H9 (cell line): ENCODE measurements at regions not wholly inside any gene's neighbourhood (a gene's known extent, or its start where the extent isn't known, plus 50 kb on each side); places are given as distances from the start of the nearest gene placed in this dataset.

Experiments
- DNase-seq: peaks from one replicate; pipeline ENCODE4 v3.0.0-alpha.2; 2017
- H2AFZ ChIP-seq: one replicate; pipeline ENCODE4 v1.6.1; 2013; ENCODE audit warnings: mild to moderate bottlenecking, low read length, control low read depth, moderate library complexity
- H2AK5ac ChIP-seq: 2 replicates; pipeline ENCODE4 v1.6.1; 2013; ENCODE audit warnings: low read length, control low read depth, mixed read lengths; ENCODE audit not compliant: insufficient read length
- H2BK120ac ChIP-seq: one replicate; pipeline ENCODE4 v1.6.1; 2013; ENCODE audit warnings: low read depth, mild to moderate bottlenecking, low read length, control low read depth, inconsistent platforms; ENCODE audit not compliant: poor library complexity, severe bottlenecking
- H2BK12ac ChIP-seq: 2 replicates; pipeline ENCODE4 v1.6.1; 2013; ENCODE audit warnings: low read length, control low read depth, mixed read lengths, low read depth; ENCODE audit not compliant: insufficient read length
- H2BK15ac ChIP-seq: 2 replicates; pipeline ENCODE4 v1.6.1; 2013; ENCODE audit warnings: low read depth, low read length, control low read depth
- H2BK20ac ChIP-seq: one replicate; pipeline ENCODE4 v1.6.1; 2013; ENCODE audit warnings: low read depth, mild to moderate bottlenecking, low read length, control low read depth, inconsistent platforms; ENCODE audit not compliant: poor library complexity, severe bottlenecking
- H2BK5ac ChIP-seq: 2 replicates; pipeline ENCODE4 v1.6.1; 2013; ENCODE audit warnings: low read length, control low read depth, mixed read lengths; ENCODE audit not compliant: insufficient read length
- H3K14ac ChIP-seq: 2 replicates; pipeline ENCODE4 v1.6.1; 2013; ENCODE audit warnings: low read length, control low read depth; ENCODE audit not compliant: insufficient read depth
- H3K18ac ChIP-seq: 2 replicates; pipeline ENCODE4 v1.6.1; 2013; ENCODE audit warnings: low read depth, mild to moderate bottlenecking, mixed read lengths, low read length, control low read depth; ENCODE audit not compliant: insufficient read length
- H3K23ac ChIP-seq: 2 replicates; pipeline ENCODE4 v1.6.1; 2013; ENCODE audit warnings: low read length, control low read depth, mixed read lengths, low read depth; ENCODE audit not compliant: insufficient read length
- H3K23me2 ChIP-seq: 2 replicates; pipeline ENCODE4 v1.6.1; 2013; ENCODE audit warnings: low read depth, mild to moderate bottlenecking, mixed read lengths, low read length, control low read depth; ENCODE audit not compliant: insufficient read length, poor library complexity, severe bottlenecking
- H3K27ac ChIP-seq: 2 replicates; pipeline ENCODE4 v1.5.1; 2013; ENCODE audit warnings: low read length, control low read depth, mixed read lengths, low read depth; ENCODE audit not compliant: insufficient read length
- H3K27me3 ChIP-seq: 2 replicates; pipeline ENCODE4 v1.6.1; 2013; ENCODE audit warnings: low read length, control low read depth, inconsistent platforms; ENCODE audit not compliant: insufficient read depth
- H3K4ac ChIP-seq: 2 replicates; pipeline ENCODE4 v1.6.1; 2013; ENCODE audit warnings: low read depth, mild to moderate bottlenecking, control low read depth, inconsistent platforms, low read length, moderate library complexity
- H3K4me1 ChIP-seq: 2 replicates; pipeline ENCODE4 v1.6.1; 2013; ENCODE audit warnings: low read length, control low read depth, inconsistent platforms; ENCODE audit not compliant: insufficient read depth
- H3K4me2 ChIP-seq: 2 replicates; pipeline ENCODE4 v1.6.1; 2013; ENCODE audit warnings: low read length, control low read depth, mixed read lengths; ENCODE audit not compliant: insufficient read length, insufficient read depth
- H3K56ac ChIP-seq: 2 replicates; pipeline ENCODE4 v1.6.1; 2013; ENCODE audit warnings: low read depth, mild to moderate bottlenecking, mixed read lengths, low read length, control low read depth; ENCODE audit not compliant: insufficient read length
- H3K79me1 ChIP-seq: 2 replicates; pipeline ENCODE4 v1.6.1; 2013; ENCODE audit warnings: low read depth, mild to moderate bottlenecking, moderate library complexity, low read length, control low read depth, inconsistent platforms; ENCODE audit not compliant: insufficient read depth, poor library complexity, severe bottlenecking
- H3K79me2 ChIP-seq: 2 replicates; pipeline ENCODE4 v1.6.1; 2013; ENCODE audit warnings: low read length, control low read depth, inconsistent platforms; ENCODE audit not compliant: insufficient read depth
- H3K9ac ChIP-seq: 2 replicates; pipeline ENCODE4 v1.6.1; 2013; ENCODE audit warnings: low read length, control low read depth, mixed read lengths; ENCODE audit not compliant: insufficient read length; ENCODE audit errors: extremely low read depth
- H3K9me3 ChIP-seq: one replicate; pipeline ENCODE4 v1.6.1; 2013; ENCODE audit warnings: low read depth, low read length, inconsistent platforms; ENCODE audit not compliant: control insufficient read depth
- H3T11ph ChIP-seq: one replicate; pipeline ENCODE4 v1.6.1; 2013; ENCODE audit warnings: mild to moderate bottlenecking, low read length, control low read depth, inconsistent platforms
- H4K20me1 ChIP-seq: one replicate; pipeline ENCODE4 v1.6.1; 2013; ENCODE audit not compliant: control insufficient read depth, insufficient read length, insufficient read depth
- H4K5ac ChIP-seq: 2 replicates; pipeline ENCODE4 v1.6.1; 2013; ENCODE audit warnings: low read depth, mild to moderate bottlenecking, mixed read lengths, low read length, control low read depth; ENCODE audit not compliant: insufficient read length
- H4K8ac ChIP-seq: replicated peaks from 2 replicates; pipeline ENCODE4 v1.6.1; 2013; ENCODE audit warnings: low read length, control low read depth, mixed read lengths, low read depth; ENCODE audit not compliant: insufficient read length
- H4K91ac ChIP-seq: 2 replicates; pipeline ENCODE4 v1.6.1; 2013; ENCODE audit warnings: low read depth, mild to moderate bottlenecking, moderate library complexity, mixed read lengths, low read length, control low read depth; ENCODE audit not compliant: insufficient read length
- H3K27ac Mint-ChIP-seq, 3 experiments: 2 replicates in 2 of 3; 3 replicates in 1 of 3; pipeline ENCODE4 v1.8.0; 2020 to 2021; ENCODE audit warnings: mixed read lengths in 3 of 3, mild to moderate bottlenecking in 1 of 3, moderate library complexity in 1 of 3
- H3K27me3 Mint-ChIP-seq: 2 replicates; pipeline ENCODE4 v1.8.0; 2021; ENCODE audit warnings: low read depth, mild to moderate bottlenecking, moderate library complexity, mixed read lengths
- H3K36me3 Mint-ChIP-seq, 3 experiments: 2 replicates in 2 of 3; 3 replicates in 1 of 3; pipeline ENCODE4 v1.8.0; 2020 to 2021; ENCODE audit warnings: low read depth in 3 of 3, mixed read lengths in 3 of 3; ENCODE audit not compliant: insufficient read depth in 1 of 3
- H3K4me1 Mint-ChIP-seq, 2 experiments: 2 replicates each; pipeline ENCODE4 v1.8.0; 2020; ENCODE audit warnings: mixed read lengths in 2 of 2
- H3K4me3 Mint-ChIP-seq, 2 experiments: 2 replicates in 1 of 2; 3 replicates in 1 of 2; pipeline ENCODE4 v1.8.0; 2020 to 2021; ENCODE audit warnings: mild to moderate bottlenecking in 2 of 2, mixed read lengths in 2 of 2, moderate library complexity in 1 of 2
- H3K9me3 Mint-ChIP-seq, 2 experiments: 2 replicates in 1 of 2; 3 replicates in 1 of 2; pipeline ENCODE4 v1.8.0; 2020; ENCODE audit warnings: mild to moderate bottlenecking in 2 of 2, mixed read lengths in 2 of 2, moderate library complexity in 1 of 2
- CTCF ChIP-seq: fragments of 200-600 bp; sonication (generic); conservative IDR thresholded peaks from 3 replicates; pipeline ENCODE4 v1.8.0; 2021; ENCODE audit warnings: antibody characterized with exemption, mild to moderate bottlenecking
- WGBS: extraction: QIAGEN DNeasy Blood & Tissue Kit; methylation state at CpG from one replicate; pipeline ENCODE4 v1.1.7; 2013; ENCODE audit warnings: missing lambda C conversion rate, low lambda C conversion rate, mixed read lengths; ENCODE audit not compliant: insufficient read length; ENCODE audit errors: extremely low coverage; 5-methylcytosine and 5-hydroxymethylcytosine counted together

GRCh38 chr15:25242166-25242879 lies 196.5 kb downstream of the UBE3A start:
- Histone ChIP-seq H2AK5ac (no peak overlapping the region), H3K23ac (no peak overlapping the region), H3K56ac (no peak overlapping the region), H4K8ac (no peak overlapping the region), H2BK20ac (no peak overlapping the region), H3T11ph (no peak overlapping the region), H3K4ac (no peak overlapping the region), H2BK5ac (no peak overlapping the region), H3K79me1 (no peaks in the 10 kb centered on the region), H4K20me1 (no peaks in the 10 kb centered on the region), H3K27ac (no peak overlapping the region), H3K27me3 (no peaks in the 10 kb centered on the region), H3K9ac (no peak overlapping the region), H3K23me2 (no peaks in the 10 kb centered on the region), H2BK15ac (no peak overlapping the region), H2BK12ac (no peak overlapping the region), H3K18ac (no peak overlapping the region), H2BK120ac (no peak overlapping the region), H3K4me2 (no peak overlapping the region), H2AFZ (no peak overlapping the region), H3K9me3 (peaks cover 58% of the 10 kb centered on the region), H3K79me2 (no peaks in the 10 kb centered on the region), H3K14ac (no peak overlapping the region), H4K91ac (no peak overlapping the region), H4K5ac (no peak overlapping the region), H3K4me1 (no peaks in the 10 kb centered on the region)
- H3K27ac Mint-ChIP-seq, result no peak overlapping the region
- H3K4me1 Mint-ChIP-seq, result no peaks in the 10 kb centered on the region
- H3K4me3 Mint-ChIP-seq, result no peak overlapping the region
- DNase-seq, result no peak
- TF ChIP-seq CTCF, result no peak
- peaks cover 2% of the 10 kb centered on the region; the same call in 1 of the 2 replicates for H3K27me3 Mint-ChIP-seq
- WGBS, result no CpG with 5 or more reads among the region's 10 CpGs
- H3K36me3 Mint-ChIP-seq, result peaks cover 0 to 6% (median 4%) of the 10 kb centered on the region in 3 experiments; a peak in 4 of 7 replicates
- H3K9me3 Mint-ChIP-seq, result peaks cover 77 to 91% of the 10 kb centered on the region in 2 experiments
